GM10266 (cell line): ENCODE measurements at regions not wholly inside any gene's neighbourhood (a gene's known extent, or its start where the extent isn't known, plus 50 kb on each side); places are given as distances from the start of the nearest gene placed in this dataset.

Experiments
- DNase-seq: peaks from one replicate; pipeline ENCODE4 v3.0.0; 2012; ENCODE audit errors: extremely low spot score
- TF ChIP-seq, protein P1 (sequence below): IDR thresholded peaks from 2 replicates; pipeline ENCODE4 v1.5.1; 2012; ENCODE audit warnings: mild to moderate bottlenecking, low read depth; ENCODE audit not compliant: control insufficient read depth, insufficient read depth; ENCODE audit errors: missing control alignments

DNA sequence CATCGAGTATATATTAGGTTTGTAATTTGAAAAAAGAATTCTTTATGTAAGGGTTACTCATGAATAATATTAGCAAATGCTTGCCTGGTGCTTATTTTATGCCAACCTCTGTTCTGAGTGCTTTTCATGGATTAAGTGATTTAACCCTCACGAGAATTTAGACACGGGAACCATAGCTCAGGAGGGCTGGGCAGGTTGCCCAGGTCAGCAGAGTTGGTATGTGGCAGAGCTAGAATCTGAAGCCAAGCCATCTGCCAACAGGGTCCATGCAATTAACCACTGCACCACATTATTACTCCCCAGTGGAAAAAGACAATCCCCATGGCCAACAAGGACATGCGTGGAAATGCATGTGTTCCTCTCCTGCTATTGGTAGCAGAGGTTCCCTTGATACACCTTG, 345.6 kb downstream of the CDC5L start:
- TF ChIP-seq, protein P1, sequence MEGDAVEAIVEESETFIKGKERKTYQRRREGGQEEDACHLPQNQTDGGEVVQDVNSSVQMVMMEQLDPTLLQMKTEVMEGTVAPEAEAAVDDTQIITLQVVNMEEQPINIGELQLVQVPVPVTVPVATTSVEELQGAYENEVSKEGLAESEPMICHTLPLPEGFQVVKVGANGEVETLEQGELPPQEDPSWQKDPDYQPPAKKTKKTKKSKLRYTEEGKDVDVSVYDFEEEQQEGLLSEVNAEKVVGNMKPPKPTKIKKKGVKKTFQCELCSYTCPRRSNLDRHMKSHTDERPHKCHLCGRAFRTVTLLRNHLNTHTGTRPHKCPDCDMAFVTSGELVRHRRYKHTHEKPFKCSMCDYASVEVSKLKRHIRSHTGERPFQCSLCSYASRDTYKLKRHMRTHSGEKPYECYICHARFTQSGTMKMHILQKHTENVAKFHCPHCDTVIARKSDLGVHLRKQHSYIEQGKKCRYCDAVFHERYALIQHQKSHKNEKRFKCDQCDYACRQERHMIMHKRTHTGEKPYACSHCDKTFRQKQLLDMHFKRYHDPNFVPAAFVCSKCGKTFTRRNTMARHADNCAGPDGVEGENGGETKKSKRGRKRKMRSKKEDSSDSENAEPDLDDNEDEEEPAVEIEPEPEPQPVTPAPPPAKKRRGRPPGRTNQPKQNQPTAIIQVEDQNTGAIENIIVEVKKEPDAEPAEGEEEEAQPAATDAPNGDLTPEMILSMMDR: no peak
- no peak for DNase-seq

DNA sequence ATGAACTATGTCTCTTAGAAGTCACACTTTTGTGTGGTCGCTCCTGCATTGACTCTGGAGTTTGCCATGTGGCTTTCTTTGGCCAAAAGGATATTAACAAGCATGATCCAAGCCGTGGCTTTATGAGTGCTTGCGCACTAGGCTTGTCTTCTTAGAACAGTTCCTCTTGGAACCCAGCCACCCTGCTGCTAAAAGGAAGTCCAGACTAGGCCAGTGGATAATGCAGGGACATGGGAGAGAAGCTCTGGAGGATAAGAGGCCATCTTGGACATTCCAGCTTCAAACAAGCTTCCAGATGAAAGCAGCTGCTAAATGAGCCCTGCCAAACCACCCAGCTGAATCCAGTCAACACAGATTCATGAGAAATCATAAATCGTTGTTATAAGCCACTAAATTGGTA, 346.4 kb downstream of the CDC5L start:
- DNase-seq: no peak
- TF ChIP-seq, protein P1: no peak

DNA sequence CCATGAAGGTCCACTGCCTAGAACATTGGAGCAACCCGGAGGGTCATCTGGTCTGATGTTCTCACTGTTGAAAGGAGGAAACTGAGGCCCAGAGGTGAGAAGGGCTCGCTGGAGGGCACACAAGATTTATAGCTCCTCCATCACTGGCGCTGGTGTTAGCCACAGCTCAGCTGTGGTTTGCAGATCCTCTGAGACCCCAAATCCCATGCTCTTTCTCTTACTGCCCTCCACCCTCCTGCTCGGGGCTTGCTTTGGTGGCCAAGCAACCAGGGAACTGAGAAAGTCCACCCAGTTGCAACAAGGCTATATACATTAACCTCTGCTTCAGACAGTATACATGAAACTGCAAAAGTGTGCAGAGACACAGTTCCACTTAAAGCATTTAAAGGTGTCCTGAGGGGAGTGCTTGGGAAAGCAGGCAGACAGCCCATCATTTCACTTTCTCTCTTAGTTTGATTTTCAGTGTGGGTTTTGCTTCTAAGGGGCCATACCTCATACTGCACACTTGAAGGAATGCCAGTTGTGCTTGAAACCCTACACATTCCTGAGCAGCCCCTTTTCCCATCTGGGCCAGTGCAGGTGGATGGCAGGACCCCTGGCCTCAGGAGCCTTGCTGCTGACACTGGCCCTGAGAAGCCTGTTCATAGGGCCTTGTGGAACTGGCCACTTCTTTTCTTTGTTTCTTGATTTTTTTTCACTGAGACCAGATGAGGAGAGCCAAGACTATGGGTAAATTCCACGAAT, 347.6 kb downstream of the CDC5L start:
- TF ChIP-seq, protein P1: no peak
- DNase-seq: no peak

DNA sequence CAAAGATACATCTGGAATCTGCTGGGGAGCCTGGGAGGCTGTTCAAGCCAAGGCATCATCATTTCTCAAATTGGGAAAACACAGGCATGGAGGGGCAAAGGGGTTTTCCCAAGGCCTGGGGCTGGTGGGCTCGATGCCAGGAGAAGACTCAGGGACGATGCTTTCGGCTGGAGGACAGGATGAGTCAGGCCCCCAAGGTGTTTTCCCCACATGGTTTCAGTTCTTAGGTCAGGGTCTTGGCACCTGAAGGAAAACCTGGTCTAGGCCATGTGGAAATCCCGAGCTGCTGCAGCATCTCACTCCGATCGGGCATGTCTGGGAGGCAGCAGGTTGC, 348.1 kb downstream of the CDC5L start:
- DNase-seq: peak; percentile 59
- TF ChIP-seq, protein P1: no peak

DNA sequence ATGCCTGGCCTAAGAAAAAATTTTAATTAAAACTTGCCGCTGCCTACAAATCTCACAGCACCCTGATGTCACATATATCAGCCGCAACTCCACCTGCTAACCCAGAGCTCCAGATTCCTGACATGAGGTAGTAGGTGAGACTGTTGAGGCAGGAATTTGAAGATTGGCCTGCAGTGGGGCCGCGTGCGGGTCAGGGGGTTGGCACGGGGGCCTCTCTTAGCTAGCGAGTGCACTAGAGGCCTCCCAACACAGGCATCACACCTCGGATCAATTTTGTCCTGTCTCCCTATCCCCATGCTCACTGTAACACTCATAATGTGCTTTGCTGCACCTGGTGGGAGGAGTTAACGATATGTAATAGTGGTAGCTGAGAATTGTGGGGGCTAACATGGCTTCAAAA, 349.8 kb downstream of the CDC5L start:
- TF ChIP-seq, protein P1: no peak
- DNase-seq: no peak

DNA sequence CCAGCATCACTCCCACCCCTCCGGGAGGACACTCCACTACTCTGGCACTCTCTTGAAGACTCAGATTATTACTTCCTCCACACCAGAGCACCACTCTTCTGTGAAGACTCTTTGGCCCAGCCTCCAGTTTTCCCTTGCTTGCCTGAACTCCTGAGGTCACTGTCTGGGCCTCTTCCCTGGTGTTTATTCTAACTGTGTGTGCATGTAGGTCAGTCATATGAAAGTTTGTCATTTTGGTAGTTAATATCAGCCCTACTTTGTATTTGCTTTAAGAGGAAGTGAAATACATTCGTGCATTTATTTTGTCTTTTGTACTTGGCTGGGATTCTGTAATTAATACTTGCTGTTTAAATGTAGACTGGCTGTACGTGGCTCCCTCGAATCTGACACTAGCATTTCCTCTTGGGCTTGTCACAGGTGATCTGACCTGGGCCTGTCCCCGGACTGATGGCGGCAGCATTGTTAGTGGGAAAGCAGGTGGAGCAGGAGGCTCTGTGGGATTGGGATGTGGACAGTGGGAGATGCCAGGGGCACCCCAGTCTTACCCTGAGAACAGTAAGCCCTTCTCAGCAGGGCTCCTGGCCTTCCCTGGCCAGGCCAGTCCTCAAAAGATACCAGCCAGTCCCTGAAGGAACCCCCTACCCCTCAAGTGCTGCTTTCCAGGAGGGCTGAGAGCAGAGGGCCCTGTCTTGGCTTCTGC, 350.5 kb downstream of the CDC5L start:
- TF ChIP-seq, protein P1: no peak
- no peak for DNase-seq

DNA sequence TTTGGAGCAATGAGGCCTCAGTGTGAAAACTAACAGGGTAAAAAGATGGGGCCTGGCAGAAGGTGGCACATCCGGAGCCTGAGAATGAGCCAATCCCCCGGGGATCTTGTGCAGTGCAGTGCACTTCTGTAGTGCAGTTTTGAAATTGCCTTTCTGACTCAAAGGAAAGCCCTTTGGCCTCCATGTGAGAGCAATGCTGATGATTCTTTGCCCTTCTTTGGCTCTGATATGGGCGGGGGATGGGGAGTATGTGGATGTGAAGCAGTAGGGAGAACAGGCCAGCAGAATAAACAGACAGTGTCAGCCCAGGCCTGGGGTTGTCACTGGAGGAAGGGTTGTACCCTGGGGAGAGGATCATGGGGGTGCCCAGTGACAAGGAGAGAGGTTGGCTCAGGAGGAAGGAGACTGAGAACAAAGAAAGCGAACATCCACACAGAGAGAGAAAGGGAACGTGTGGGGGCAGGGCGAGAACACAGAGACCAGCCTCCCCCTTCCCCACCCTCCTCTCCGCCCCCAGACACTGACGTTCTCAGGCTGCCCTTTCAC, 351.2 kb downstream of the CDC5L start:
- DNase-seq: no peak
- TF ChIP-seq, protein P1: no peak
